ENCODE measurements at regions not wholly inside any gene's neighbourhood (a gene's known extent, or its start where the extent isn't known, plus 50 kb on each side); places are given as distances from the start of the nearest gene placed in this dataset.
"Not testable (repeated sequence)": the region's sequence is repeated elsewhere in the genome, so short reads cannot be mapped to it uniquely, and the experiment has no call there.

DNA sequence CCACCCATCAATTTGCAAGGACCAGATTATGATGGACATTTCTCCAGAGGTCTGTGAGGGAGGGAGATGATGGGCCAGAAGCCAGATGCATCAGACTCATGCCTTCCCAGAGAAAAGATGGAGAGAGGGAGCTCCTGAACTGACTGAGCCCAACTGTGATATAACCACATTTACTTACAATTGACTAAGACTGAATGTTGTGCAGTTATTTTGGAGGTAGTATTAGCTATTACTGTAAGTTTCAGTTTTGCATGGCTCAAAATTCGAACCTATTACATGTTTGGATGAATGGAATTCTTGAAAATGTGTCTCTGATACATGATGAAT, 211.1 kb upstream of the SFSWAP start:
- DNase-seq, result no peak
- H3K36me3 ChIP-seq (replicated peaks; ENCODE audit: control insufficient read depth, insufficient read depth, low read length), result no peaks in the 10 kb centered on the region
- H3K4me3 ChIP-seq (ENCODE audit: insufficient read depth, low read depth, low read length), result no peak overlapping the region
- no peaks in the 10 kb centered on the region for H3K27me3 ChIP-seq (ENCODE audit: control insufficient read depth, insufficient read depth, low read length)

DNA sequence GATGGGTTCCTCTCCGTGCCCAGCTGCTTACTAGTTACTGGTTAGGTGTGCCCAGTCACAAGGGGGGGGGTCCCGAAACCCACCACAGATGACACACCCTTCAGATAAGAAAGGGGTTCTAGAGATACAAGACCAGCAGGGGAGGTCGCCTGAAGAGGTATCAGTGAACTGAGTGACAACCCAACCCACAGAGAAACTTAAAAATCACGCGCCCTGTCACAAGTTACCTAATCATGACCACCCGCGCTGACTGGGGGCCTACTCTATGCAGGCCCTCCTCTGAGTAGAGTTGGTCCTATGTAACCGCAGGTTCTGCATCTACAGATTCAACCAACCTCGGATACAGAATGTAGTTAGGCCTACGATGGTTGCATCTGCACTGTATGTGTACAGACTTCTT, 210.3 kb upstream of the SFSWAP start:
- no peaks in the 10 kb centered on the region for H3K27me3 ChIP-seq (ENCODE audit: control insufficient read depth, insufficient read depth, low read length)
- DNase-seq, result no peak
- no peak overlapping the region for H3K4me3 ChIP-seq (ENCODE audit: insufficient read depth, low read depth, low read length)
- no peaks in the 10 kb centered on the region for H3K36me3 ChIP-seq (replicated peaks; ENCODE audit: control insufficient read depth, insufficient read depth, low read length)

DNA sequence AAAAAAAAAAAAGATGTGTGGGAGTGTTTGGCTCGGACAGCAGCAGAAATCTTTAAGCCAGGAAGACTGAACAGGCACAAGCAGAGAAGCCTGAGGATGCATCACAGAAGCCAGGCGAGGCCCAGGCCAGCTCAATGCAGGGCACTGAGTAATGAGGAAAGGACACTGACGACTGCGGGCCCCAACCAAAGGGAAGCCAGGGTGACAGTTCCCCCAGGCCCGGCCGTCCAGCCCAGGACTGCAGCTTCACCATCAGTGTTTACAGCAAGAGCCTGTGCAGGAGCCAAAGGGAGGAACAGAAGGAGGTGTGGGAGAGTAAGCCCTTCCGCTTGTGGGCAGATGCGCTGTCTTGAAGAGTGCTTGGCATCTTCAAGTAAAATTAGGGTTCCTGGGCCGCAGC, 205.3 kb upstream of the SFSWAP start:
- no peaks in the 10 kb centered on the region for H3K36me3 ChIP-seq (replicated peaks; ENCODE audit: control insufficient read depth, insufficient read depth, low read length)
- no peak overlapping the region for H3K4me3 ChIP-seq (ENCODE audit: insufficient read depth, low read depth, low read length)
- no peaks in the 10 kb centered on the region for H3K27me3 ChIP-seq (ENCODE audit: control insufficient read depth, insufficient read depth, low read length)
- DNase-seq, result no peak

DNA sequence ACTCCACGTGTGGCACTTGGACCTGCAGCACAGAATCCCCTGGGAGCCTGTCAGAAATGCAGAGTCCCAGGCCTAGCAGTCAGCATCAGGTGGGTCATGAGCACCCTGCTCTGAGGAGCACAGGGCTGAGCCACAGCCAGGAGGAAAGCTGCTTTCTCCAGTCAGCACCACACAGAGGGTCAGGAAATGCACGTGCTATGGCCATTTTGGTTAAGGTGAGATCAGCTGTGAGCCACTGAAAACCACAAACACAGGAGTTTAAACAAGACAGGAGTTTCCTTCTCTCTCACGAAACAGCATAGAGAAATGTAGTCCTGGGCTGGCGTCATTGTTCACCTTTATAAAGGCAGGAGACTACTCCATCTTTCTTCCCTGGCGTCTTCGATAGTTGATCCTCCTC, 204.5 kb upstream of the SFSWAP start:
- Histone ChIP-seq H3K27me3 (ENCODE audit: control insufficient read depth, insufficient read depth, low read length) (no peaks in the 10 kb centered on the region), H3K4me3 (ENCODE audit: insufficient read depth, low read depth, low read length) (no peak overlapping the region), H3K36me3 (replicated peaks; ENCODE audit: control insufficient read depth, insufficient read depth, low read length) (no peaks in the 10 kb centered on the region)
- no peak for DNase-seq

DNA sequence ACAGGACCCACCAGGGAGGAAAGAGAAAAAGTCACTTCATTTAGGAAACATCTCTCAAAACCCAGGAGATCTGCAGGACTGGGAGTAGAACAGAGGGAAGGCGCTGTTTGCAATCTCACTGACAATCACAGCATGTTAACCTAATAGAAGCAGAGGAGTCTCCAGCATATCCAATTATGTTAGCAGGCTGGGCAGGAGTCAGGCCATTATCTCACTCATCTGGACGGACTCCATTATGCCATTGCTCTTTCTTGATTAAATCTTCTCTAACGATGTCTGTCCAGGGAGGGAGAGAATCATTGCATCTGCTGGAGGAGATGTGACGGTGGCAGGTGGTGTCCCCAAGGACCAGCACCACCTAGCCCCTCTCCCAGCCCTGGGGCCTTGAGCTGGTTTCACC, 203.8 kb upstream of the SFSWAP start:
- Histone ChIP-seq H3K27me3 (ENCODE audit: control insufficient read depth, insufficient read depth, low read length) (no peaks in the 10 kb centered on the region), H3K4me3 (ENCODE audit: insufficient read depth, low read depth, low read length) (no peak overlapping the region), H3K36me3 (replicated peaks; ENCODE audit: control insufficient read depth, insufficient read depth, low read length) (no peaks in the 10 kb centered on the region)
- no peak for DNase-seq

DNA sequence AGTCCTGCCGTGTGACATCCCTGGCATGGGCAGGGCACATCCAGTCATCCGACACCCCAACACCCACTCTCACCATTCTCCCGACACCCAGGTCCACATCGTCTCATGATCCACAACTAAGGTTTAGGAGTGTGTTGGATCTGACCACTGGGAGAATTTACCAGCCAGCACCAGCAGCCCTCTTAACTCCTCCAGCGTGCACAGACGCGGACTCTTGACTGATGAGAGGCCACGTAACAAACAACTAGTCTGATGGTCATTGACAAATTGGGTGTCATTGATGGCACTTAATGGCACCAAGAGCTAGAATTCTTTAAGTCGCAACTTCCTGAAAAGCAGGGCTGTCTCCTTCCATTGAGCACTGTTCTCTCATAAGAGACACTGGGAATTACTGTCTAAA, 203.0 kb upstream of the SFSWAP start:
- Histone ChIP-seq H3K27me3 (ENCODE audit: control insufficient read depth, insufficient read depth, low read length) (no peaks in the 10 kb centered on the region), H3K36me3 (replicated peaks; ENCODE audit: control insufficient read depth, insufficient read depth, low read length) (no peaks in the 10 kb centered on the region), H3K4me3 (ENCODE audit: insufficient read depth, low read depth, low read length) (no peak overlapping the region)
- no peak for DNase-seq

DNA sequence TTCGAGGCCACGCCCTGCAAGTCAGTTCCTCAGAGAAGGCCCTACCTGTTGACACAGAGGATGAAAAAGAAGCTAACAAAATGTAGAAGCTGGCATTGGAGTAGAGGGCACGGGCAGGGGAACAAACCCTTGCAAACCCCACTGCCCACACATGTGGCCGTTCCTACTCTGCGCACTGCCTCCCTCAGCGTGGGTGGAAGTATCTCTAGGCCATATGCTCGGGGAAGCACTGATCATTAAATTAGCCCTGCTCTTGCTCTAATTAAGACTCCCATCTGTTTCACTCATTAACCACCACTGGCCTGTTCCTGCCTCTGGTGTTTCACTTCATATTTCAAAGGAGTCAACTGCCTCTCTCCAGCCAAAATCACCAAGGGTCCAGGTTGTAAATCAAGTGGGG, 201.2 kb upstream of the SFSWAP start:
- Histone ChIP-seq H3K4me3 (ENCODE audit: insufficient read depth, low read depth, low read length) (no peak overlapping the region), H3K36me3 (replicated peaks; ENCODE audit: control insufficient read depth, insufficient read depth, low read length) (no peaks in the 10 kb centered on the region), H3K27me3 (ENCODE audit: control insufficient read depth, insufficient read depth, low read length) (no peaks in the 10 kb centered on the region)
- no peak for DNase-seq

DNA sequence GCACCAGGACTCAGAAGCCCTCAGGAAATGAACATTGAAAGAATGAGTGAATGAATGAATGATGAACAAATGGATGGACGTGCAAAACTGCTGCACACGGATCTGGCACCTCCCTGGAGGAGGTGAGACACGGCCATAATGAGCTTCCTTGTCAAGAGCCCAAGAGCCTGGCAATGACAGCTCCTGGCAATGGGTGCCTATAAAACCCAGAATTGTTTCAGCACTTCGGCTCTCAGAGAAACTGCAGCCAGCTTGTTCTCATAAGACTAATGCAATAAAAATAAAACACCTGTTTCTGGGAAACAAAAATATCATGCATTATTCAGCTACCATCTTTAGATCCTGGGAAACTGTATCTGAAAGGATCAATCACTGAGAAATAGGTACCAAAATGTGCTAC, 200.5 kb upstream of the SFSWAP start:
- DNase-seq, result no peak
- no peaks in the 10 kb centered on the region for H3K27me3 ChIP-seq (ENCODE audit: control insufficient read depth, insufficient read depth, low read length)
- H3K36me3 ChIP-seq (replicated peaks; ENCODE audit: control insufficient read depth, insufficient read depth, low read length), result no peaks in the 10 kb centered on the region
- no peak overlapping the region for H3K4me3 ChIP-seq (ENCODE audit: insufficient read depth, low read depth, low read length)

DNA sequence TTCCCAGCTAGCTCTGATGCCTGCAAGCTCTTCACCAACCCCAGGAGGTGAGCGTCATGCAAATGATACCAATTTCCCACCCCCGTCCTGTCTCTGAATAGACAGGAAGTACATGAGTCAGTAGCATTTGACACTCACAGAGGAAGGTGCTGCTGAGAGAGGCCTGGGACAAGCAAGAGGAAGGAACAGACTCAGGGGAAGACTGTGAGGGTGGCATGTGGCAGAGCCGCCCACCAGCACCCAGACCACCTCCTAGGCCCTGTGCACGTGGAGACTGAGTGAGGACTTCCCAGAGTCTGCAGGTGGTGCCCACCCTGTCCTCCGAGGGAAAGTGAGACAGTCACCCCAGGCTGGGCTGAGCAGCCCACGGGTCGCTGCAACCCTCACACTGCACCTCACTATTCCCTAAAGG, 199.5 kb upstream of the SFSWAP start:
- Histone ChIP-seq H3K4me3 (ENCODE audit: insufficient read depth, low read depth, low read length) (no peak overlapping the region), H3K36me3 (replicated peaks; ENCODE audit: control insufficient read depth, insufficient read depth, low read length) (no peaks in the 10 kb centered on the region), H3K27me3 (ENCODE audit: control insufficient read depth, insufficient read depth, low read length) (no peaks in the 10 kb centered on the region)
- peak; percentile 52 for DNase-seq

DNA sequence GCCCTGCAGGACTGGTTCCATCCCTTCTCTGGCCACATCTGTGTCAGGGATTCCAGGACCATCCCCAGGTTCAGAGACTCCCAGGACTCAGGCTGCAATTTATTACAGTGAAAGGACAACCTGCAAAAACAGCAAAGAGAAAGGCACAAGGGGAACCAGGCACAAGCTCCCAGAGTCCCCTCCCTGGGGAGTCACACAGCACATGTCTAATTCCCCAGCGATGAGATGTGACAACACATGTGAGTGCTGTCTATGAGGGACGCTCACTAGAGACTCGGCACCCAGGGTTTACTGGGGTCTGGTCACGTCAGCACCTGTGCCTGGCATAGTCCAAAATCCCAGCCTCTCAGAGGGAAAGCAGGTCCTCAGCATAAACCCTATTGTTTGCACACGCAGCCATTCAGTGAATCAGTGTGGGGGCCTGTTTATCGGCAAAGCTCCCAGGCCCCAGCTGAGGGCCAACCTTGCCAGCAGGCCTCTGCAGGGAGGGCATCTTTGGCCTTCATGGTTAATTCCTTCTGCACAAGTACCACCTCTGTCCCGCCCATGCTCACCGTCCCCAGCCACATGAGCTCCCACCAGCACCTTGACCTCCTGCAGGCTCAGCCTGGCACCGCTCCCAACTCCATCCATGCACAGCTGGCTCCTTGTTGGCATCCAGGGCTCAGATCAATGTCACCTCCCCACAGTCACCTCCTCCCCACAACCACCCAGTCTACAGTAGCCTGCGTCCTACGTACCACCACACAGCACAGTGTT, 198.9 kb upstream of the SFSWAP start:
- no peaks in the 10 kb centered on the region for H3K36me3 ChIP-seq (replicated peaks; ENCODE audit: control insufficient read depth, insufficient read depth, low read length)
- no peaks in the 10 kb centered on the region for H3K27me3 ChIP-seq (ENCODE audit: control insufficient read depth, insufficient read depth, low read length)
- H3K4me3 ChIP-seq (ENCODE audit: insufficient read depth, low read depth, low read length), result no peak overlapping the region
- DNase-seq, result no peak

DNA sequence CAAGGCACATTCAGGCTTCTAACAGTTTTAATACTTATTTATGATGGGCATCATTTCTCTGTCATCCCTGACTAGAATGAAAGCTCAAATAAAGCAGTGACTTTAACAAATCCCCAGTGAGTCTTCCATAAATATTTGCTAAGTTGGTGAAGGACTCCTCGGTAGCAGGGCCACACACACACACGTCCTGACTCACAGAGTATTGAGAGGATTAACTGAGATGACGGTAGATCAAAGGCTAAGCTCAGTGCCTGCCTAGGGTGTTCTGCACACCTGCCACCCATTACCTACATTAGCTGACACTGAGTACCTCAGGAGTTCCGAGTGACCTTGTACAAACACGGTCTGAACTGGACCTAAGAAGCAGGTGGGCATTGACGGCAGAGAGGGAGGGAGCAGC, 197.3 kb upstream of the SFSWAP start:
- no peak for DNase-seq
- H3K36me3 ChIP-seq (replicated peaks; ENCODE audit: control insufficient read depth, insufficient read depth, low read length), result no peaks in the 10 kb centered on the region
- H3K27me3 ChIP-seq (ENCODE audit: control insufficient read depth, insufficient read depth, low read length), result no peaks in the 10 kb centered on the region
- no peak overlapping the region for H3K4me3 ChIP-seq (ENCODE audit: insufficient read depth, low read depth, low read length)

DNA sequence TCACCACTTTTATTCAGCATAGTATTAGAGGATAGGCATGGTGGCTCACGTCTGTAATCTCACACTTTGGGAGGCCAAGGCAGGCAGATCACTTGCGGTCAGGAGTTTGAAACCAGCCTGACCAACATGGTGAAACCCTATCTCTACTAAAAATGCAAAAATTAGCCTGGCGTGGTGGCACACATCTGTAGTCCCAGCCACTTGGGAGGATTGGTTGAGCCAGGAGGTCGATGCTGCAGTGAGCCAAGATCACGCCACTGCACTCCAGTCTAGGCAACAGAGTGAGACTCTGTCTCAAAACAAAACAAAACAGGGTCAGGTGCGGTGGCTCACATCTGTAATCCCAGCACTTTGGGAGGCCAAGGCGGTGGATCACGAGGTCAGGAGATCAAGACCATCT, 190.3 kb upstream of the SFSWAP start:
- not testable (repeated sequence) for H3K4me3 ChIP-seq (ENCODE audit: insufficient read depth, low read depth, low read length); H3K27me3 ChIP-seq (ENCODE audit: control insufficient read depth, insufficient read depth, low read length); DNase-seq; H3K36me3 ChIP-seq (replicated peaks; ENCODE audit: control insufficient read depth, insufficient read depth, low read length)

DNA sequence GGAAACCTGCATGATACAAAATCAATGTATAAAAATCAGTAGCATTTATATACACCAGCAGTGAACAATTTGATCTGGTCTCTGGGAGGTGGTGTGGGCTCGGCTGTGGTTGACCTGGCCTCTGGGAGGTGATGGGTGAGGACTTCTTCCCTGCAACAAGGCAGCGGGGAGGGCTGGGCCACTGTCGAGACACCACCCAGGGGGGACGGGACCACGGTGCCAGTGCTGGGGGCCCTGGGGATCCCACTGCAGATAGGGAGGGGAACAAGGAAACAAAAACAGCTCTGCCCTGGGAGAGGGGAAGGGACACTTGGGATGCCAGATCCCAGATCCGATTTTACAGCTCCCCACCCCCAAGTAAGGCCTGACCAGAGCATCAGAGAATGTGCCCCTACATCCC, 189.6 kb upstream of the SFSWAP start:
- Histone ChIP-seq H3K4me3 (ENCODE audit: insufficient read depth, low read depth, low read length) (no peak overlapping the region), H3K36me3 (replicated peaks; ENCODE audit: control insufficient read depth, insufficient read depth, low read length) (no peaks in the 10 kb centered on the region), H3K27me3 (ENCODE audit: control insufficient read depth, insufficient read depth, low read length) (no peaks in the 10 kb centered on the region)
- DNase-seq, result no peak

DNA sequence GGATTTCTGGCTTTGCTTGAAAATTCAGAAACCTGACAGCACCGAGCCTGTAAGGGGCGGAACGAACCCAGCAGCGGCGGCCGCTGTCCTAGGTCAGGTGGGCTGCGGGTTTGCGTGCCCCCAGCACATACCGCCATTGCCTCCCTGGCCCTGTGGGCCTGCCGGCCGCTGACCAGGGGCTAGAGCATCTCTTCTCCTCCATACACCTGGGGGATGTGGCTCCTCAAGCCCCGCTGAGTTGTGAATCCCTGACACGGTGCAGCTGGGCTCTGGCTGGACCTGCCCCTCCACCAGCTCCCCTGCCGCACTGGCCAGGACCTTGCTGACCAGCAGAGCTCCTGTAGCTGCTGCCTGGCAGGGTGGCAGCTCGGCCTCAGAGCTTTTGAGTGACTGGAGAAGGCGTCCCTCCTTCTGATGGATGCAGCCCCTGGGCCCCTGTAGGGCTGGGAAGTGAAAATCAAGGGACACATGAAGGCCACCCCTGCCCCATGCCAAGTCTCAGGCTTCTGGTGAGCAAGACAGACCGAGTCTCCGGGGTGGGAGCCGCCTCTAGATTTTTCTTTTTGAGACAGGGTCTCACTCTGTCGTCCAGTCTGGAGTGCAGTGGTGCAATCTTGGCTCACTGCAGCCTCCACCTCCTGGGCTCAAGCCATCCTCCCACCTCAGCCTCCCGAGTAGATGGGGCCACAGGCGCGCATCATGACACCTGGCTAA, 184.9 kb upstream of the SFSWAP start:
- Histone ChIP-seq H3K27me3 (ENCODE audit: control insufficient read depth, insufficient read depth, low read length) (no peaks in the 10 kb centered on the region), H3K4me3 (ENCODE audit: insufficient read depth, low read depth, low read length) (no peak overlapping the region), H3K36me3 (replicated peaks; ENCODE audit: control insufficient read depth, insufficient read depth, low read length) (no peaks in the 10 kb centered on the region)
- DNase-seq, result peak; percentile 49

DNA sequence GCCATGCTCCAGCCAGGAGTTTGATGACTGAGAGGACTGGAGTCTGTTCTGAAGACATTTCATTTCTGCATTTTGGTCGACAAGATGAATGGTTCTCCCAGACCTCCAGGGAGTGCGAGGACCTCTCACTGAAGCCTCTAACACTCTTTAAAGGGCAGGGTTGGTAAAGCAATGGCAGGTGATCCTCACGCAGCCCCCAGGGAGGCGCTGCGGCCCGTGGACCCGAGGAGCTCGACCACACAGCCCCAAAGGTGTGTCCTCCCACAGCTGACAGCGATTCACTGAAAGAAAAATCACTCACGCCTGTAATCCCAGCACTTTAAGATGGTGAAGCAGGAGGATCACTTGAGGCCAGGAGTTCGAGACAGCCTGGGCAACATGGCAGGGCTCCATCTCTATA, 183.8 kb upstream of the SFSWAP start:
- no peaks in the 10 kb centered on the region for H3K27me3 ChIP-seq (ENCODE audit: control insufficient read depth, insufficient read depth, low read length)
- DNase-seq, result no peak
- no peaks in the 10 kb centered on the region for H3K36me3 ChIP-seq (replicated peaks; ENCODE audit: control insufficient read depth, insufficient read depth, low read length)
- no peak overlapping the region for H3K4me3 ChIP-seq (ENCODE audit: insufficient read depth, low read depth, low read length)

Measured in H7 (cell line).